Stimulated activated CD4-positive, alpha-beta T cell treated with anti-CD3 and anti-CD28 coated beads, Interleukin-15, amount 100 ng/mL, for 1 hour (primary cell): ENCODE measurements at regions not wholly inside any gene's neighbourhood (a gene's known extent, or its start where the extent isn't known, plus 50 kb on each side); places are given as distances from the start of the nearest gene placed in this dataset.

Experiments used
- DNase-seq, 2 donors: peaks; one replicate each; pipeline ENCODE4 v3.0.0-alpha.2; 2020; ENCODE audit warnings: low read depth in 1 of 2, low spot score in 1 of 2

GRCh38 chr13:74444161-74444571 lies 310.0 kb upstream of the KLF12 start:
- DNase-seq = no peak

GRCh38 chr13:74443631-74444030 lies 309.4 kb upstream of the KLF12 start:
- DNase-seq = no peak

- DNase-seq = no peak
These were observed 308.5 kb upstream of the KLF12 start for GRCh38 chr13:74442751-74443150.

GRCh38 chr13:74438901-74439300 lies 304.7 kb upstream of the KLF12 start:
- no peak for DNase-seq

GRCh38 chr13:74434782-74435181 lies 300.6 kb upstream of the KLF12 start:
- DNase-seq = no peak

GRCh38 chr13:74424455-74424854 lies 290.3 kb upstream of the KLF12 start:
- DNase-seq = no peak

GRCh38 chr13:74423434-74423833 lies 289.2 kb upstream of the KLF12 start:
- no peak for DNase-seq

- no peak for DNase-seq
These were observed 280.3 kb upstream of the KLF12 start for GRCh38 chr13:74414458-74414857.

- no peak for DNase-seq
These were observed 279.3 kb upstream of the KLF12 start for GRCh38 chr13:74413482-74413881.

GRCh38 chr13:74409551-74409950 lies 275.3 kb upstream of the KLF12 start:
- no peak for DNase-seq

GRCh38 chr13:74406420-74406819 lies 272.2 kb upstream of the KLF12 start:
- no peak for DNase-seq

- DNase-seq = no peak
These were observed 264.4 kb upstream of the KLF12 start for GRCh38 chr13:74398599-74398998.

- no peak for DNase-seq
These were observed 254.9 kb upstream of the KLF12 start for GRCh38 chr13:74389056-74389455.

GRCh38 chr13:74388626-74389025 lies 254.4 kb upstream of the KLF12 start:
- no peak for DNase-seq

- no peak for DNase-seq
These were observed 238.3 kb upstream of the KLF12 start for GRCh38 chr13:74372511-74372910.

- no peak for DNase-seq
These were observed 233.0 kb upstream of the KLF12 start for GRCh38 chr13:74367193-74367592.

GRCh38 chr13:74361274-74361673 lies 227.1 kb upstream of the KLF12 start:
- no peak for DNase-seq

GRCh38 chr13:74346960-74347359 lies 212.8 kb upstream of the KLF12 start:
- DNase-seq = no peak

- DNase-seq = no peak
These were observed 204.1 kb upstream of the KLF12 start for GRCh38 chr13:74338341-74338740.

GRCh38 chr13:74336546-74336945 lies 202.3 kb upstream of the KLF12 start:
- no peak for DNase-seq

GRCh38 chr13:74335370-74335769 lies 201.2 kb upstream of the KLF12 start:
- no peak for DNase-seq

GRCh38 chr13:74329962-74330361 lies 195.8 kb upstream of the KLF12 start:
- DNase-seq = no peak

- DNase-seq = no peak
These were observed 190.9 kb upstream of the KLF12 start for GRCh38 chr13:74325106-74325505.

- DNase-seq = no peak
These were observed 190.1 kb upstream of the KLF12 start for GRCh38 chr13:74324338-74324737.
